ENCODE measurements at regions not wholly inside any gene's neighbourhood (a gene's known extent, or its start where the extent isn't known, plus 50 kb on each side); places are given as distances from the start of the nearest gene placed in this dataset.

- no peak for TF ChIP-seq POLR2A (IDR thresholded peaks at IDR 0.05)
- TF ChIP-seq, protein P1, sequence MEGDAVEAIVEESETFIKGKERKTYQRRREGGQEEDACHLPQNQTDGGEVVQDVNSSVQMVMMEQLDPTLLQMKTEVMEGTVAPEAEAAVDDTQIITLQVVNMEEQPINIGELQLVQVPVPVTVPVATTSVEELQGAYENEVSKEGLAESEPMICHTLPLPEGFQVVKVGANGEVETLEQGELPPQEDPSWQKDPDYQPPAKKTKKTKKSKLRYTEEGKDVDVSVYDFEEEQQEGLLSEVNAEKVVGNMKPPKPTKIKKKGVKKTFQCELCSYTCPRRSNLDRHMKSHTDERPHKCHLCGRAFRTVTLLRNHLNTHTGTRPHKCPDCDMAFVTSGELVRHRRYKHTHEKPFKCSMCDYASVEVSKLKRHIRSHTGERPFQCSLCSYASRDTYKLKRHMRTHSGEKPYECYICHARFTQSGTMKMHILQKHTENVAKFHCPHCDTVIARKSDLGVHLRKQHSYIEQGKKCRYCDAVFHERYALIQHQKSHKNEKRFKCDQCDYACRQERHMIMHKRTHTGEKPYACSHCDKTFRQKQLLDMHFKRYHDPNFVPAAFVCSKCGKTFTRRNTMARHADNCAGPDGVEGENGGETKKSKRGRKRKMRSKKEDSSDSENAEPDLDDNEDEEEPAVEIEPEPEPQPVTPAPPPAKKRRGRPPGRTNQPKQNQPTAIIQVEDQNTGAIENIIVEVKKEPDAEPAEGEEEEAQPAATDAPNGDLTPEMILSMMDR (IDR thresholded peaks at IDR 0.05): no peak
These were observed 206.0 kb upstream of the MYOCD start for GRCh38 chr17:12459736-12460135.

Measured in prostate gland (tissue), 2 donors.